ENCODE measurements at regions not wholly inside any gene's neighbourhood (a gene's known extent, or its start where the extent isn't known, plus 50 kb on each side); places are given as distances from the start of the nearest gene placed in this dataset.
A peak's percentile ranks its signal among the peaks of the same experiment; 100 is the strongest.

- Histone ChIP-seq H3K27ac (ENCODE audit: insufficient read depth in 1 of 2, low read depth in 1 of 2, low read length in 2 of 2, poor library complexity in 1 of 2, severe bottlenecking in 2 of 2) (no peak overlapping the region), H3K27me3 (replicated peaks in 2 of 5; ENCODE audit: control insufficient read depth in 4 of 5, insufficient read depth in 5 of 5, low read length in 4 of 5) (no peaks in the 10 kb centered on the region), H3K4me1 (ENCODE audit: control extremely low read depth in 1 of 4, control insufficient read depth in 4 of 4, insufficient read depth in 4 of 4, low read length in 3 of 4) (no peaks in the 10 kb centered on the region), H3K36me3 (ENCODE audit: control insufficient read depth in 4 of 4, insufficient read depth in 4 of 4, low read length in 3 of 4) (no peaks in the 10 kb centered on the region), H3K4me3 (ENCODE audit: control insufficient read depth in 1 of 7, extremely low read depth in 1 of 7, insufficient read depth in 4 of 7, low read depth in 2 of 7, low read length in 6 of 7) (no peak overlapping the region), H3K9me3 (ENCODE audit: control extremely low read depth in 1 of 5, control insufficient read depth in 4 of 5, insufficient read depth in 2 of 5, low read depth in 1 of 5, low read length in 4 of 5) (no peaks in the 10 kb centered on the region)
- WGBS (ENCODE audit: insufficient coverage): no CpG with 5 or more reads among the region's 3 CpGs
- no peak for DNase-seq
- POLR2A ChIA-PET: no interaction called here
- CTCF ChIA-PET: interaction anchor here (1.2 kb wide), 1 partner anchor 88 kb away, joined by 3 read pairs; no protein-coding TSS in a partner anchor
Observed at GRCh38 chr21:26756491-26757159, 88.6 kb downstream of the ADAMTS1 start.

- POLR2A ChIA-PET: no interaction called here
- Histone ChIP-seq H3K27me3 (replicated peaks in 2 of 5; ENCODE audit: control insufficient read depth in 4 of 5, insufficient read depth in 5 of 5, low read length in 4 of 5) (no peaks in the 10 kb centered on the region), H3K36me3 (ENCODE audit: control insufficient read depth in 4 of 4, insufficient read depth in 4 of 4, low read length in 3 of 4) (no peaks in the 10 kb centered on the region), H3K4me3 (ENCODE audit: control insufficient read depth in 1 of 7, extremely low read depth in 1 of 7, insufficient read depth in 4 of 7, low read depth in 2 of 7, low read length in 6 of 7) (no peak overlapping the region), H3K9me3 (ENCODE audit: control extremely low read depth in 1 of 5, control insufficient read depth in 4 of 5, insufficient read depth in 2 of 5, low read depth in 1 of 5, low read length in 4 of 5) (no peaks in the 10 kb centered on the region), H3K27ac (ENCODE audit: insufficient read depth in 1 of 2, low read depth in 1 of 2, low read length in 2 of 2, poor library complexity in 1 of 2, severe bottlenecking in 2 of 2) (no peak overlapping the region), H3K4me1 (ENCODE audit: control extremely low read depth in 1 of 4, control insufficient read depth in 4 of 4, insufficient read depth in 4 of 4, low read length in 3 of 4) (no peaks in the 10 kb centered on the region)
- no peak for DNase-seq
- 100% methylated on average over 2 of the region's 2 CpGs for WGBS (ENCODE audit: insufficient coverage)
- CTCF ChIA-PET: no interaction called here
Observed at GRCh38 chr21:26754853-26755252, 90.4 kb downstream of the ADAMTS1 start.

GRCh38 chr21:26753822-26754221, 91.4 kb downstream of the ADAMTS1 start:
- no peak overlapping the region for H3K4me3 ChIP-seq (ENCODE audit: control insufficient read depth in 1 of 7, extremely low read depth in 1 of 7, insufficient read depth in 4 of 7, low read depth in 2 of 7, low read length in 6 of 7)
- no peaks in the 10 kb centered on the region for H3K36me3 ChIP-seq (ENCODE audit: control insufficient read depth in 4 of 4, insufficient read depth in 4 of 4, low read length in 3 of 4)
- WGBS (ENCODE audit: insufficient coverage): 100% methylated on average over 4 of the region's 4 CpGs
- no peak overlapping the region for H3K27ac ChIP-seq (ENCODE audit: insufficient read depth in 1 of 2, low read depth in 1 of 2, low read length in 2 of 2, poor library complexity in 1 of 2, severe bottlenecking in 2 of 2)
- POLR2A ChIA-PET: no interaction called here
- H3K27me3 ChIP-seq (replicated peaks in 2 of 5; ENCODE audit: control insufficient read depth in 4 of 5, insufficient read depth in 5 of 5, low read length in 4 of 5): no peaks in the 10 kb centered on the region
- DNase-seq: no peak
- no peaks in the 10 kb centered on the region for H3K4me1 ChIP-seq (ENCODE audit: control extremely low read depth in 1 of 4, control insufficient read depth in 4 of 4, insufficient read depth in 4 of 4, low read length in 3 of 4)
- CTCF ChIA-PET: interaction anchor here (1.4 kb wide), 1 partner anchor 21 kb away, joined by 3 read pairs; no protein-coding TSS in a partner anchor
- H3K9me3 ChIP-seq (ENCODE audit: control extremely low read depth in 1 of 5, control insufficient read depth in 4 of 5, insufficient read depth in 2 of 5, low read depth in 1 of 5, low read length in 4 of 5): no peaks in the 10 kb centered on the region

- H3K4me3 ChIP-seq (ENCODE audit: control insufficient read depth in 1 of 7, extremely low read depth in 1 of 7, insufficient read depth in 4 of 7, low read depth in 2 of 7, low read length in 6 of 7): no peak overlapping the region
- no peaks in the 10 kb centered on the region for H3K36me3 ChIP-seq (ENCODE audit: control insufficient read depth in 4 of 4, insufficient read depth in 4 of 4, low read length in 3 of 4)
- no peaks in the 10 kb centered on the region for H3K9me3 ChIP-seq (ENCODE audit: control extremely low read depth in 1 of 5, control insufficient read depth in 4 of 5, insufficient read depth in 2 of 5, low read depth in 1 of 5, low read length in 4 of 5)
- POLR2A ChIA-PET: no interaction called here
- H3K27ac ChIP-seq (ENCODE audit: insufficient read depth in 1 of 2, low read depth in 1 of 2, low read length in 2 of 2, poor library complexity in 1 of 2, severe bottlenecking in 2 of 2): no peak overlapping the region
- CTCF ChIA-PET: interaction anchor here (1.4 kb wide), 1 partner anchor 20 kb away, joined by 3 read pairs; no protein-coding TSS in a partner anchor
- no peaks in the 10 kb centered on the region for H3K4me1 ChIP-seq (ENCODE audit: control extremely low read depth in 1 of 4, control insufficient read depth in 4 of 4, insufficient read depth in 4 of 4, low read length in 3 of 4)
- no peaks in the 10 kb centered on the region for H3K27me3 ChIP-seq (replicated peaks in 2 of 5; ENCODE audit: control insufficient read depth in 4 of 5, insufficient read depth in 5 of 5, low read length in 4 of 5)
- no peak for DNase-seq
- WGBS (ENCODE audit: insufficient coverage): no CpG with 5 or more reads among the region's 2 CpGs
Observed at GRCh38 chr21:26752849-26753248, 92.4 kb downstream of the ADAMTS1 start.

- WGBS (ENCODE audit: insufficient coverage): no CpG with 5 or more reads among the region's 4 CpGs
- Histone ChIP-seq H3K4me1 (ENCODE audit: control extremely low read depth in 1 of 4, control insufficient read depth in 4 of 4, insufficient read depth in 4 of 4, low read length in 3 of 4) (no peaks in the 10 kb centered on the region), H3K9me3 (ENCODE audit: control extremely low read depth in 1 of 5, control insufficient read depth in 4 of 5, insufficient read depth in 2 of 5, low read depth in 1 of 5, low read length in 4 of 5) (no peaks in the 10 kb centered on the region), H3K27ac (ENCODE audit: insufficient read depth in 1 of 2, low read depth in 1 of 2, low read length in 2 of 2, poor library complexity in 1 of 2, severe bottlenecking in 2 of 2) (no peak overlapping the region), H3K36me3 (ENCODE audit: control insufficient read depth in 4 of 4, insufficient read depth in 4 of 4, low read length in 3 of 4) (no peaks in the 10 kb centered on the region), H3K27me3 (replicated peaks in 2 of 5; ENCODE audit: control insufficient read depth in 4 of 5, insufficient read depth in 5 of 5, low read length in 4 of 5) (no peaks in the 10 kb centered on the region), H3K4me3 (ENCODE audit: control insufficient read depth in 1 of 7, extremely low read depth in 1 of 7, insufficient read depth in 4 of 7, low read depth in 2 of 7, low read length in 6 of 7) (no peak overlapping the region)
- DNase-seq: peak in 2 of 3 donors; percentile 17 to 38
- POLR2A ChIA-PET: no interaction called here
- CTCF ChIA-PET: no interaction called here
Observed at GRCh38 chr21:26751305-26751704, 93.9 kb downstream of the ADAMTS1 start.

- CTCF ChIA-PET: no interaction called here
- no peak overlapping the region for H3K27ac ChIP-seq (ENCODE audit: insufficient read depth in 1 of 2, low read depth in 1 of 2, low read length in 2 of 2, poor library complexity in 1 of 2, severe bottlenecking in 2 of 2)
- no peaks in the 10 kb centered on the region for H3K36me3 ChIP-seq (ENCODE audit: control insufficient read depth in 4 of 4, insufficient read depth in 4 of 4, low read length in 3 of 4)
- H3K27me3 ChIP-seq (replicated peaks in 2 of 5; ENCODE audit: control insufficient read depth in 4 of 5, insufficient read depth in 5 of 5, low read length in 4 of 5): no peaks in the 10 kb centered on the region
- POLR2A ChIA-PET: no interaction called here
- WGBS (ENCODE audit: insufficient coverage): 86% methylated on average over 4 of the region's 5 CpGs
- no peaks in the 10 kb centered on the region for H3K9me3 ChIP-seq (ENCODE audit: control extremely low read depth in 1 of 5, control insufficient read depth in 4 of 5, insufficient read depth in 2 of 5, low read depth in 1 of 5, low read length in 4 of 5)
- no peak overlapping the region for H3K4me3 ChIP-seq (ENCODE audit: control insufficient read depth in 1 of 7, extremely low read depth in 1 of 7, insufficient read depth in 4 of 7, low read depth in 2 of 7, low read length in 6 of 7)
- DNase-seq: no peak
- no peaks in the 10 kb centered on the region for H3K4me1 ChIP-seq (ENCODE audit: control extremely low read depth in 1 of 4, control insufficient read depth in 4 of 4, insufficient read depth in 4 of 4, low read length in 3 of 4)
Observed at GRCh38 chr21:26748066-26748465, 97.1 kb downstream of the ADAMTS1 start.

- WGBS (ENCODE audit: insufficient coverage): 100% methylated on average over 1 of the region's 2 CpGs
- ChIA-PET POLR2A (no interaction called here), CTCF (no interaction called here)
- H3K27ac ChIP-seq (ENCODE audit: insufficient read depth in 1 of 2, low read depth in 1 of 2, low read length in 2 of 2, poor library complexity in 1 of 2, severe bottlenecking in 2 of 2): no peak overlapping the region
- H3K4me1 ChIP-seq (ENCODE audit: control extremely low read depth in 1 of 4, control insufficient read depth in 4 of 4, insufficient read depth in 4 of 4, low read length in 3 of 4): no peaks in the 10 kb centered on the region
- no peaks in the 10 kb centered on the region for H3K9me3 ChIP-seq (ENCODE audit: control extremely low read depth in 1 of 5, control insufficient read depth in 4 of 5, insufficient read depth in 2 of 5, low read depth in 1 of 5, low read length in 4 of 5)
- no peaks in the 10 kb centered on the region for H3K27me3 ChIP-seq (replicated peaks in 2 of 5; ENCODE audit: control insufficient read depth in 4 of 5, insufficient read depth in 5 of 5, low read length in 4 of 5)
- H3K36me3 ChIP-seq (ENCODE audit: control insufficient read depth in 4 of 4, insufficient read depth in 4 of 4, low read length in 3 of 4): no peaks in the 10 kb centered on the region
- no peak for DNase-seq
- H3K4me3 ChIP-seq (ENCODE audit: control insufficient read depth in 1 of 7, extremely low read depth in 1 of 7, insufficient read depth in 4 of 7, low read depth in 2 of 7, low read length in 6 of 7): no peak overlapping the region
Observed at GRCh38 chr21:26747216-26747615, 98.0 kb downstream of the ADAMTS1 start.
